ENCODE measurements at regions not wholly inside any gene's neighbourhood (a gene's known extent, or its start where the extent isn't known, plus 50 kb on each side); places are given as distances from the start of the nearest gene placed in this dataset.

- H3K9me3 Mint-ChIP-seq, result peaks cover 14% of the 10 kb centered on the region
- H3K4me2 ChIP-seq, result no peak overlapping the region
- H3K27ac Mint-ChIP-seq, result no peak overlapping the region
These were observed 1088.5 kb upstream of the TMEM132C start for GRCh38 chr12:127178463-127178862.

GRCh38 chr12:127179176-127179575 lies 1087.8 kb upstream of the TMEM132C start:
- TF ChIP-seq EZH2phosphoT487 (IDR thresholded peaks at IDR 0.05) (no peak), EZH2 (IDR thresholded peaks at IDR 0.05) (no peak), CTCF (IDR thresholded peaks at IDR 0.05) (no peak)
- Mint-ChIP-seq H3K4me3 (no peak overlapping the region), H3K27me3 (ENCODE audit: insufficient read depth, low read depth) (peaks cover 7% of the 10 kb centered on the region), H3K27ac (no peak overlapping the region), H3K4me1 (no peaks in the 10 kb centered on the region), H3K9me3 (peaks cover 14% of the 10 kb centered on the region), H3K36me3 (no peaks in the 10 kb centered on the region)
- no peak overlapping the region for H3K4me2 ChIP-seq
- H3K27ac ChIP-seq, result no peak overlapping the region
- H3K9ac ChIP-seq, result no peak overlapping the region
- no peak overlapping the region for H2AFZ ChIP-seq (replicated peaks)
- H3K27me3 ChIP-seq, result no peaks in the 10 kb centered on the region
- no peaks in the 10 kb centered on the region for H3K36me3 ChIP-seq
- H3K4me1 ChIP-seq, result no peaks in the 10 kb centered on the region
- H3K79me2 ChIP-seq (ENCODE audit: low read depth), result no peaks in the 10 kb centered on the region
- H4K20me1 ChIP-seq (ENCODE audit: low read depth), result no peaks in the 10 kb centered on the region
- H3F3A ChIP-seq (ENCODE audit: low read depth), result no peaks in the 10 kb centered on the region
- H3K4me3 ChIP-seq, result no peak overlapping the region
- no peaks in the 10 kb centered on the region for H3K9me3 ChIP-seq (ENCODE audit: low read depth)
- no peak for DNase-seq (ENCODE audit: low spot score)

More at GRCh38 chr12:127178463-127178862, 1088.5 kb upstream of the TMEM132C start:
- Histone ChIP-seq H3F3A (ENCODE audit: low read depth) (no peaks in the 10 kb centered on the region), H3K36me3 (no peaks in the 10 kb centered on the region), H4K20me1 (ENCODE audit: low read depth) (no peaks in the 10 kb centered on the region), H3K9ac (no peak overlapping the region), H2AFZ (replicated peaks) (no peak overlapping the region), H3K9me3 (ENCODE audit: low read depth) (no peaks in the 10 kb centered on the region), H3K27me3 (no peaks in the 10 kb centered on the region), H3K79me2 (ENCODE audit: low read depth) (no peaks in the 10 kb centered on the region), H3K4me1 (no peaks in the 10 kb centered on the region), H3K4me3 (no peak overlapping the region), H3K27ac (no peak overlapping the region)
- no peak overlapping the region for H3K4me3 Mint-ChIP-seq
- H3K4me1 Mint-ChIP-seq, result no peaks in the 10 kb centered on the region
- H3K36me3 Mint-ChIP-seq, result no peaks in the 10 kb centered on the region
- peaks cover 6% of the 10 kb centered on the region for H3K27me3 Mint-ChIP-seq (ENCODE audit: insufficient read depth, low read depth)
- no peak for TF ChIP-seq EZH2 (IDR thresholded peaks at IDR 0.05)
- no peak for TF ChIP-seq CTCF (IDR thresholded peaks at IDR 0.05)
- TF ChIP-seq EZH2phosphoT487 (IDR thresholded peaks at IDR 0.05), result no peak
- no peak for DNase-seq (ENCODE audit: low spot score)

- H3K27me3 Mint-ChIP-seq (ENCODE audit: insufficient read depth, low read depth), result peaks cover 7% of the 10 kb centered on the region
- no peak for DNase-seq (ENCODE audit: low spot score)
- peaks cover 2% of the 10 kb centered on the region for H3K4me1 Mint-ChIP-seq
- Histone ChIP-seq H2AFZ (replicated peaks) (no peak overlapping the region), H3K27me3 (no peaks in the 10 kb centered on the region), H3K79me2 (ENCODE audit: low read depth) (no peaks in the 10 kb centered on the region), H3K36me3 (no peaks in the 10 kb centered on the region), H4K20me1 (ENCODE audit: low read depth) (no peaks in the 10 kb centered on the region), H3K4me2 (no peak overlapping the region), H3K9ac (no peak overlapping the region), H3K4me3 (no peak overlapping the region), H3K9me3 (ENCODE audit: low read depth) (no peaks in the 10 kb centered on the region), H3F3A (ENCODE audit: low read depth) (no peaks in the 10 kb centered on the region), H3K4me1 (no peaks in the 10 kb centered on the region), H3K27ac (no peak overlapping the region)
- TF ChIP-seq EZH2phosphoT487 (IDR thresholded peaks at IDR 0.05) (no peak), EZH2 (IDR thresholded peaks at IDR 0.05) (no peak), CTCF (IDR thresholded peaks at IDR 0.05) (no peak)
- no peak overlapping the region for H3K4me3 Mint-ChIP-seq
- H3K9me3 Mint-ChIP-seq, result peaks cover 9% of the 10 kb centered on the region
- H3K36me3 Mint-ChIP-seq, result no peaks in the 10 kb centered on the region
- no peak overlapping the region for H3K27ac Mint-ChIP-seq
These were observed 1085.0 kb upstream of the TMEM132C start for GRCh38 chr12:127182018-127182417.
